Left ventricle myocardium superior (tissue), 1 donor: ENCODE measurements at regions not wholly inside any gene's neighbourhood (a gene's known extent, or its start where the extent isn't known, plus 50 kb on each side); places are given as distances from the start of the nearest gene placed in this dataset.
A peak's percentile ranks its signal among the peaks of the same experiment; 100 is the strongest.
"Not testable (repeated sequence)": the region's sequence is repeated elsewhere in the genome, so short reads cannot be mapped to it uniquely, and the experiment has no call there.

ENCODE experiments used
- ATAC-seq: fragments of 200-7000 bp; cut with Tn5 transposase; one replicate; pipeline ENCODE4 v1.9.1; 2020; ENCODE audit warnings: mild to moderate bottlenecking, moderate library complexity
- DNase-seq: peaks from one replicate; pipeline ENCODE4 v3.0.0-alpha.2; 2020
- intact Hi-C: fragments of 100-400 bp; cut with micrococcal nuclease; formaldehyde crosslinking; loops from one replicate; pipeline ENCODE4 v1.11.0; 2022
- donor health status: DM: no; HTN: yes; CAD: no; lungs with severe emphysema.

DNA sequence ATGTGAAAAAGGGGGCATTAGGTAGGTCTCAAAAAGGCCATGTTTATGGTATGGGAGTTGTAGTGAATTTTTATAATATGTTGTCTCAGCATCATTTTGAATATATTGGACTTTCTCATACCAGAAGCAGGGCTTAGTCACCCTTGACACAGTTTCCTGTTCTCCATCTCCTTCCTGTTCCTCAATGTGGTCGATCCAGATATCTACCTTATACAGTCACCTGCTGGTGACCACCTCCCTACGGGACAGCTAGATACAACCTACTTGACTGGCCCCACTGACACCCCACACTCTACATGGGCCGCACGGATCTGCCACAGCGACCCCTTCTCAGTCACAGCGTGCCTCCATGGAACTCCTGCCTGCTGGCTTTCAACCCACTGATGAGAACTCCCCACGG, 193.5 kb upstream of the ATP6AP2 start:
- ATAC-seq, DNase-seq, intact Hi-C loops: not testable (repeated sequence)

DNA sequence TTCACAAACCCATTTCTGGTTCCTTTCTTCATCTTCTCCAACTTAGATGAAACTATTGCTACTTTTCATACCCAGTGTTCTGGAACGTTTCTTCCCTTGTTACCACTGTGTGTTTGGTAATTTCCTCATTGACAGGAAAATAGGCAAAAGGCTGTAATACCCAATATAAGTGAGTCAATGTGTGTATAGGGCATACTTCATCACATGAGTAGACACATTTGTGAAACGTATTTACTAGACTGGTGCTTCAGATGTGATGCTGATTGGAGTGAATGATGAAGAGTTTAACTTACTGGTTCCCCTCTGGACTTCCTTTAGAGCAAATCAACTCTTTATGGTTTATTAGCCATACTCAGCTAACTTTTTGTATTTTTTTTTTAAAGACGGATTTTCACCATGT, 195.1 kb upstream of the ATP6AP2 start:
- intact Hi-C loops, result no loop called here
- DNase-seq (no peak), ATAC-seq (no peak)

DNA sequence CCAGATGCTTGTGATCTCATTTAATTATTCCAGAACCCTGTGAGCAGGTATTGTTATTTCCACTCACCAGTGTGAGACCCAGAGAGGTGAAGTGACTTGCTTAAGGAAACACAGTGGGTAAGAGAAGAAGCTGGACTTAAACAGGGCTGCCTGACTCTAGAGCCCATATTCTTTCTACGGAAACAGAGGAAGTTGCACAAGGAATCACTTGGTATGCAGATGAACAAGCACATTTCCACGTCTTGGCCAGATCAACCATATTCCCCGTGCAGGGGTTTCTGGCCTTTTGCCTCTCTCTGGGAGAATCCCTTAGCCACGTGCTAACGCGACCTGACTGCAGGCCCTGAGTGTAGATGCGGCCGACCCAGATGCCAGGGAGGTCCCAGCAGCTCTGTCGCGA, 195.5 kb upstream of the ATP6AP2 start:
- ATAC-seq (no peak), DNase-seq (no peak)
- intact Hi-C loops, result no loop called here

DNA sequence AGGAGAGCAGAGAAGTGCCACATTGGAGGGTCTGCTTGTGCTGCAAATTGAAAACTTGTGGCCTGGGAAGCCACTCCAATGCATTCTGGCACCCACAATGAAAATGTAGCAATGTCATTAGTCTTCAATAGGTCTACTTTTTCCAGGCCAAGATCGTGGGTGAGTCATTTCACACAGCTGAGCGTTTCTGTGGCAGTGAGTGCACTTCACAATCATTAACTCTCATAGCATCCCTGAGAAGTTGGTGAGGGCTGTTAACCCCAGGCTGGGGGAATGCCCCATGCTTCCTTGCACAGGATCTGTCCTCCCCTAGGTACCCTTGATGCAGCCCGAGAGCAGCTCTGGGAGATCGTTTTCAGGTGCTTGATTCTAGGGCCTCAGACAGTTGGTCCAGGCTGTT, 196.8 kb upstream of the ATP6AP2 start:
- ATAC-seq (no peak), DNase-seq (no peak)
- intact Hi-C loops, result no loop called here

DNA sequence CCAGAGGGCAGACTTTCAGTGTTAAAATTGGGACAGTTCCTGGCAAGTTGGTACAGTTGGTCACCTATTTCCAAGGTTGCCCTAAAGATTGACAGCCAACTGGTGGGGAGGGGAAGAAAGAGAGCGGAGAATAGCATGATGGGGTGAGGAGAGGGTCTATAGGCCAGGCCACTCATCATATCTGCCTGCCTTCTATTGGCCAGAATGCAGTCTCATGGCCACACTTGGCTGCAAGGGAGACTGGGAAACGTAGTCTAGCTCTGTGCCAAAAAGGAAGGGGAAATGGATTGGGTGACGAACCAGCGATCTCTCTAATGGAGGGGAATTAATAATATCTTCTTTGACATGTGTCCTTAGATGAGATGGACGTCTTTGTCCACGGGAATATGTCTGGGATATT, 197.4 kb upstream of the ATP6AP2 start:
- DNase-seq (no peak), ATAC-seq (no peak)
- intact Hi-C loops, result no loop called here

DNA sequence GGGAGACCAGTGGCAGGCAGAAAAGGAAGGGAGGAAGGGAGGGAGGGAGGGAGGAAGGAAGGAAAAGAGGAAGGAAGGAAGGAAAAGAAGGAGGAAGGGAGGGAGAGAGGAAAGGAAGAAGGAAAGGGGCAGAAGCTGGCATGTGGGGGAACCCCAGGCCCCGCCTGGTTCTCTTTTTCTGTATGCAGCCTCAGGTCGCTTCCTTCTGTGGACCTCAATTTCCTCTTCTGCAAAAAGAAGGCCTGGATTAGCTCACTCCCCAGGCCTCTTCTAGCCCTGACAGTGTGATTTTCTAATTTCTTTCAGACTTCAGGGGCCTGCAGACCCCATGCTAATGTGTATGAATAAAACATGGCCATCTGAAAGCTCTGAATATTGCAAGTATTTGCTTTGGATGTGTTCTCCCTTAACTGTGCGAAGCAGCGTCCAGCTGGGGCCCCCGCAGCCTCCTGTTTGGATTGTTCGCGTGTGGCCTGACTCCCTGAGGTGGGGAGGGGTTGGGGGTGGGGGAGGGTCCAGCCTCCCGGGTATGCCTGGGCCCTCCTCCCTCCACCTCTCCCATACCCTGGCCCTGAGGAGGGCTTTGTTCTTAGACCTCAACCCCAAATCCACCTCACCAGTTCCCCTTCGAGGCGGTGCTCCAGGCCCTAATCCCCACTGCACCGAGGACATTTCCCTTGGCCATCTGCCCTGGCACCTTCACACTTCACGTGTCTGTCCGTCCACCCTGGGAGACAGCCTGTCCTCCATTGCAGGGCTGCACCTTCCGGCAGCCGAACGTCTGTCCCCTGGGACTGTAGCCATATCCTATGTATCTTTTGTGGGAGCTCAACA, 199.9 kb upstream of the ATP6AP2 start:
- DNase-seq, result peak; percentile 45
- intact Hi-C loops, result no loop called here
- ATAC-seq, result peak; percentile 79

DNA sequence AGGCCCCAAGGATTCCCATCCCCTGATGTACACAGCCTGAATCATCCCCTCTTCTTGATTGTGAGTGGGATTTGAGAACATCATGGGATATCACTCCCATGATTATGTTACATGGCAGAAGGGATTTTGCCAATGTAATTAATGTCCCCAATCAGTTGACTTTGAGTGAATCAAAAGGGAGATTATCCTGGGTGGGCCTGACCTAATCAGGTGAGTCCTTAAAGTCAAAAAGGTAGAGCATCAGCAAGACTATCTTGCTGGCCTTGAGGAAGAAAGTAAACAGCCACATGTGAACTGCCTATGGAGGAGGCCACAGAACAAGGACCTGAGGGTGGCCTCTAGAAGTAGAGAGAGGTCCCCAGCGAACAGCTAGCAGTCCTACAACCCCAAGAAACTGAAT, 203.1 kb upstream of the ATP6AP2 start:
- no peak for DNase-seq
- ATAC-seq, result no peak
- intact Hi-C loops, result no loop called here

DNA sequence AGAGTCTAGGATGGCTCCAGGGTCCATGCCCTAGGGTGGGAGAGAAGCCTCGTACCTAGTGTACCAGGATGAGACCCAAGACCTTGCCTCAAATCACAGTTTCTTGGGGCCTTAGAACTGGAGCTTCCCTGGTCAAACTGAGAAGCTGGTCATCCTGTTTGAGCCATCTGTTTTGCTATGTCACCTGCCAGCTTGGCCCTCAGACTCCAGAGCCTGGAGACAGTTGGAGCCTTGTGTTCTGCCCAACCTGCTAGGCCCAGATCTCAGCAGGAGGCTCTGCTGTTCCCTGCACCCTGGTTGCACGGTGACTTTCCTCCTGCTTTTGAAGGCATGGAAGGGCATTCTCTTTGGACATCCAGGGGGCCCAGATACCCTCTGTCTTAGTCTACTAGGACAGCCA, 206.3 kb upstream of the ATP6AP2 start:
- intact Hi-C loops, result no loop called here
- no peak for DNase-seq
- ATAC-seq, result no peak

DNA sequence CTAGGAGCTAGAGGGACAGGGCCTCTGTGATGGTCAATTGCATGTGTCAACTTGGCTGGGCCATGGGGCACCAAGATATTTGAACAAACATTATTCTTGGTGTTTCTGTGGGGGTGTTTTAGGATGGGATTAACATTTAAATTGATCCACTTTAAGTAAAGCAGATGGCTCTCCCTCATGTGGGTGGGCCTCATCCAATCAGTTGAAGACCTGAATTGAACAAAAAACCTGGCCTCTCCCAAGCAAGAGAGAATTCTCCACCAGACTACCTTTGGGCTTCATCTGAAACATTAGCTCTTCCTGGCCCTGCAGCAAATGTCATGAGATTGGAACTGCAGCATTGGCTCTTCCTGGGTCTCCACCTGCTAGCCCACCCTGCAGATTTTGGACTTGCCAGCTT, 207.1 kb upstream of the ATP6AP2 start:
- DNase-seq (no peak), ATAC-seq (no peak)
- intact Hi-C loops, result no loop called here

DNA sequence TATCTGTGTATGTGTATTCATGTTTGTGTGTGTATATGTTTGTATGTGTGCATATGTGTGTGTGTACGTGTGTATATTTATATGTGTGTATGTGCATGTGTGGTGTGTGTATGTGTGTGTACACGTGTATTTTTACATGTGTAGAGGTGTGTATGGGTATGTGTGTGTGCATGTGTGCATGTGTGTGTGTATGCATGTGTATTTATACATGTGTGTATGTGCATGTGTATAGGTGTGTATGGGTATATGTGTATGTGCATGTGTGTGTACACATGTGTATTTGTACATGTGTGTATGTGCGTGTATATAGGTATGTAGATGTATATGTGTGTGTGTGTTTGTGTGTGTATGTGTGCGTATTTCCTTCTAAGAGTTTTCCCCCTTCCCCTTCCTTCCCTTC, 207.7 kb upstream of the ATP6AP2 start:
- intact Hi-C loops, result no loop called here
- ATAC-seq, result no peak
- no peak for DNase-seq

DNA sequence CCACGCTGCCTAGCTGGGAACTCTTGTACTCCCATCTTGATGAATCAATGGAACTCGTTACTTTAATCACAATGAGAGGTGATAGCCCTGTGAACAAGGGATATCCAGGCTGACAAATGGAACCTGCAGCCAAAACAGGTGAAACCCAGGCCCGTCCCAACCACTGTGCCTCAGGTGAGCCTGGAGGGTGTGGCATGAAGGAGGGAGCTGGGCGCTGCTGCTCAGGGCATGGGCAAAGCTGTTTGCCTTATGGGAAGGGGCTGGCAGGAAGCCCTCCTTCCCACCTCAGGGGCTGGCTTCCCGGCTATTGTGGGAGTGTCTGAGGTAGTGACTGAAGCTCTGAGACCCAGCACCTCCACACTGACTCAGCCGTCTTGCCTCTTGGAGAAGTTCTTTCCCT, 209.4 kb upstream of the ATP6AP2 start:
- ATAC-seq (no peak), DNase-seq (no peak)
- intact Hi-C loops, result no loop called here

DNA sequence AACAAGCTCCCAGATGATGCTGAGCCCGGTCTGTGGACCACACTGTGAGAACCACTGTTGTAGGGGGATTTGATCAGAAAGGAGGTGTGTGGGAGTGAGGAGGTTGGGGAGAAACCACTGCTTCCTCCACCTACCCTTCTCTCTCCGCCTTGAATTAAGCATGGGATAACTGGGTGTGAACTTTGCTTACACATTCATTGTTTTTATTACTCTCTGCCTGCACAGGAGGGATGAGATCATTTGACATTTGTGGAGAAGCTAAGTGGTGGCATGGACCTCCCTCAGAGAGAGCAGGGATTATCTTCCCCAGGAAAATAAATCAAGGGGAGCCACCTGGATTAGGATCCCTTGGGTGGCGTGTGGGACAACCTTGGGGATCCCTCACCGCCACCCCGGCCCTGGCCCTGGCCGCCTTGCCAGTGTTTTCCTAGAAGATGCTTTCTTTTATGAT, 212.1 kb upstream of the ATP6AP2 start:
- DNase-seq (no peak), ATAC-seq (no peak)
- intact Hi-C loops, result no loop called here

DNA sequence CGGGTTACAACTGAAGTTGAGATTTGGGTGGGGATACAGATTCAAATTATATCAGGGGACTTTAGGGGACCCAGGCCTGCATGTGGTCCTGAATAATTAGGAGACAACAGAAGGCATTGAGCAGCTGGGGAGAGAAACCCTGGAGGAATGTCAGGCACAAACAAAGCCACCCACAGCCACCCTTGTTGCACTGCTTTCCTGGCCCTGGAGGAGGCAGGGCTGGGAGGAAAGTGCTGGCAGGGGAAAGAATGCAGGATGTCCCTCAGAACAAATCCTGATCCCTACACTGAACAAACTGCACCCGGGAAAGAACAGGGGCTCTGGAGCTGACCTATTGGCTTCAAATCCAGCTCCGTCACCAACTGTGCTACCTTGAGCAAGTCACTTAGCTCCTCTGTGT, 214.1 kb upstream of the ATP6AP2 start:
- intact Hi-C loops, result no loop called here
- DNase-seq (no peak), ATAC-seq (no peak)

DNA sequence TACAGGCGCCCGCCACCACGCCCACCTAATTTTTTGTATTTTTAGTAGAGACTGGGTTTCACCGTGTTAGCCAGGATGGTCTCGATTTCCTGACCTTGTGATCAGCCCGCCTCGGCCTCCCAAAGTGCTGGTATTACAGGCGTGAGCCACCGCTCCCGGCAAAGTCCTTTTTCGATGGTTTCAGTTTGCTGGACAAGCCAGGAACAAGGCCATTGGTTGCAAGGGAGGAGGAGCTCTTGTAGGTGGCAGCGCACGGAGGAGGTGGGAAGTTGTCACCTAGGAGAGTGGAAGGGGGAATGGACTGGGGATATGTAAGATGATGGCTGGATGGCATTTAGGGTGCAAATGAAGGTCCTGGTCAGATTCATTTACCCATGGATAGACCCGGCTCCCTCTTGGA, 218.5 kb upstream of the ATP6AP2 start:
- intact Hi-C loops, DNase-seq, ATAC-seq: not testable (repeated sequence)

DNA sequence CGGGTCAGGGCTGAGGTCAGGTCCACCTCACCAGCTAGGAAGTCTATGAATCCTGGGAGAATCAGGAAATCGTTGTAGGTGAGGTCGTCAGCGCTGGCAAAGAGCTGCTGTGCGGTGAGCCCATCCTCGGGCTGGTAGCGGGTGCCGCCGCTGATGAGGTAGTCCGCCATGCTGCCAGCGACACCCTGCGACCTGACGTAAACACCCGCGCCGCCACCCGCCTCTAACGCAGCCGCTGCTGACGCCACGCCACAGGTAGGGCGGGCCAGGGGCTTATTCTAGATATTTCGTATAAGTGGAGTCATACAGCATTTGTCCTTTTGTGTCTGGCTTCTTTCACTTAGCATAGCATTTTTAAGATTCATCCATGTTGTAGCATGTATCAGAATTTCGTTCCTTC, 220.2 kb upstream of the ATP6AP2 start:
- intact Hi-C loops, result no loop called here
- ATAC-seq, result no peak
- DNase-seq, result no peak

DNA sequence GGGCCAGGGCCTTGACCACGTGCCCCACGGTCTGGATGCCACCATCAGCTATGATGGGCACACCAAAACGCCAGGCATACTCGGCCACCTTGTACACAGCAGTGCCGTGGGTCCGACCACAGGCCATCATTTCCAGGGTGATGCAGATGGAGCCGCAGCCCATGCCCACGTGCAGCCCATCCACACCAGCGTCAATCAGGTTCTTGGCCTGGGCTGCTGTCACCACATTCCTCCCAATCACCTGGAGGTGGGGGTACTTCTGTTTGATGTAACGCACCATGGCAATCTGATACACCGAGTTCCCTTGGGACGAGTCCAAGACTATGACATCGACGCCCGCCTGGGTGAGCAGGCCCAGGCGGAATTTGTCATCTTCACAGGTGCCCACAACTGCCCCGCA, 221.2 kb upstream of the ATP6AP2 start:
- DNase-seq (no peak), ATAC-seq (no peak)
- intact Hi-C loops, result no loop called here

DNA sequence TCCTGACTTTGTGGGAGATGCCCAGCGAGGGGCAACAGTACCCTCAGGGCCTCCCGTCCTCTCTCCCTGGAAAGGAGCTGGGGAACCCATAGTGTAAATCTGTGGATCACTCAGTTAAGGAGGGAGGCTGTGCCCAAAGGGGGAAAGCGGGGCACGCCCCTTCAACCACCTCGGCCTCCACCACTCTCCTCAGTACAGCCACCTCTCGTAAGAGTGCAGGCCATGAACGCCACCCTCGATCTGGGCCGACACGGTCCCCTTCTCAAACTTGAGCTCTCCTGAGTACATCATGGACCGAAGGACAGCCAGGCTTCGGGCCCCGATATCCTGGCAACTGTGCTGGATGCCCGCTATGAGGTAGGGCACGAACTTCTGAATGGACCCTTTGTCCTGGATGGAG, 221.8 kb upstream of the ATP6AP2 start:
- ATAC-seq (no peak), DNase-seq (no peak)
- intact Hi-C loops, result no loop called here

DNA sequence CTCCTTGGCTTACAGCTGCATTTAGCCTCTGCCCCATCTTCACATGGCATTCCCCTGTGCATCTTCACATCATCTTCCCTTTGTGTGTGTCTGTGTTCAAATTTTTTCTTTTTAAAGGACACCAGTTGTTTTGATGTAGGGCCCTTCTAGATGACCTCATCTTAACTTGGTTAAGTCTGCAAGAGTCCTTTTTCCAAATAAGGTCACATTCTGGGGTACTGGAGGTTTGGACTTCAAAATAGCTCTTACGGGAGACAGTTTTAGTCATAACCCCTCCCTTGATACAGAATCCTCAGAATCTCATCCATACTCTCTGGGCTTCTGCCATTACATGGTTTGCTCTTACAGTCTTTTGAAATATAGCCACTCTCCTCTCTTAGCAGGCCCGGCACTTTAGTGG, 231.5 kb upstream of the ATP6AP2 start:
- DNase-seq (no peak), ATAC-seq (no peak)
- intact Hi-C loops, result no loop called here

DNA sequence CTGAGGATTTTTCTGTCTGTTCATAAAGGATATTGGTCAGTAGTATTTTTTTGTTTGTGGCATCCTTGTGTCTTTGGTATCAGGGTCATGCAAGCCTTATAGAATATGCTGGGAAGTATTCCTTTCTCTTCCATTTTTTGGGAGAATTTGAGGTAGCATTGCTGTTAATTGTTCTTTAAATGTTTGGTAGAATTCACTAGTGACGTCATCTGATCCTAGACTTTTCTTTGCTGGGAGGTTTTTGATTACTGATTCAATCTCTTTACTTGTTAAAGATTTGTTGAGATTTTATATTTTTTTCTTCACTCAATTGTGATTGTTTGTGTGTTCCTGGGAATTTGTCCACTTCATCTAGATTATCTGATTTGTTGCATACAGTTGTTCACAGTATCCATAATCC, 234.4 kb upstream of the ATP6AP2 start:
- no peak for ATAC-seq
- no peak for DNase-seq
- intact Hi-C loops, result no loop called here

DNA sequence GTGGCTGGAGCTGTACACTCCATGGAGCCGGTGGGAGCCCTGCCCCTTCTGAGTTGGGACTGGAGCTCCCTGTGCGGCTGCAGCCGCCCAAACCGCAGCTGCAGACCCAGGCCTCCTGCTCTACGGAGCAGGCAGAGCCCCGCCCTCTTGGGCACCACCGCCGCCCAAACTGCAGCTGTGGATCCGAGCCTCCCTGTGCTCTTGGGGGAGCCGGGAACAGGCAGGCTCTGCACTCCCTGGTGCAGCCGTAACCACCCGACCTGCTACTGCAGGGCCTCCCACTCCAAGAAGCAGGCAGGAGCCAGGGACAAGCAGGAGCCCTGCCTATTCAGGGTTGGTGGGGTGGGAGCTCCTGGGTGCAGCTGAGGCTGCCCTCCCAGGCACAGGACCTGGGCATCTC, 237.5 kb upstream of the ATP6AP2 start:
- DNase-seq (no peak), ATAC-seq (no peak)
- intact Hi-C loops, result no loop called here

DNA sequence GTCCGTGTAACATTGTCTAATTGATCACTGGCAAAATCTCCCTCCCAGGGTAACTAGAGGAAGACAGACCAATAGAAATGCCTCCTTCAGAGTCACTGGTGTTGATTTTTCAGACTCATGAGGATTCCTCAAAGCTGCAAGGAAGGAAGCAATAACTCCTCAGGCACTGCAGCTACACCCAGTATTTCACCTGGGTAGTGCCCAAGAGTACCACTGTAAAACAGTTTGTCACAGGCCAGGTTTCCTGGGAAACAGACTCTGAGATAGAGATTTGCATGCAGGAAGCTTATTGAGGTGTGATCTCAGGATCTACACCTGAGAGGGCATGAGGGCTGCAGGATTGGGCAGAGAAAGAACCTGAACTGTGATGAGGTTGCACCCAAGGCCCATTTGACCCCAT, 240.7 kb upstream of the ATP6AP2 start:
- no peak for ATAC-seq
- DNase-seq, result no peak
- intact Hi-C loops, result no loop called here

DNA sequence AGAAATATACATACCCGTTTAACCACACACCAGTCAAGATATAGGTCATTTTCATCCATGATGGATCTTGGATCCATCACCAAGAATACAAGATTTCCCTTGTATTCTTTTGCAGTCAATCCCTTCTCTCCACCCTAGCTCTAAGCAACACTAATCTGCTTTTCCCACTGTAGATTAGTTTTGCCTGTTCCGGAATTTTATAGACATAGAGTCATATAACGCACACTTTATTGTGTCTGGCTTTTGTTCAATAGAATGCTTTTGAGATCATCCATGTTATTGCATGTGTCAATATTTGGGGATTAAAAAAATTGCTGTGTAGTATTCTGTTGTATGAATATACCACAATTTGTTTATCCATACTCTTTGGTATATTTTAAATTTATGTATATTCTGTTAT, 235.6 kb upstream of the BCOR start:
- ATAC-seq (no peak), DNase-seq (no peak)
- intact Hi-C loops, result no loop called here
